ENCODE measurements at regions not wholly inside any gene's neighbourhood (a gene's known extent, or its start where the extent isn't known, plus 50 kb on each side); places are given as distances from the start of the nearest gene placed in this dataset.

GRCh38 chr9:89843074-89843473 is 238.3 kb downstream of the GADD45G start:
- POLR2A ChIA-PET = no interaction called here
- no peaks in the 10 kb centered on the region for H3K4me1 ChIP-seq (ENCODE audit: control insufficient read depth in 1 of 2, insufficient read depth in 2 of 2, low read length in 2 of 2)
- H3K27ac ChIP-seq (ENCODE audit: low read depth, low read length) = no peak overlapping the region
- CTCF ChIA-PET = no interaction called here
- DNase-seq (ENCODE audit: low read depth, low spot score) = no peak
- H3K4me3 ChIP-seq (replicated peaks in 1 of 2; ENCODE audit: low read depth in 1 of 2, low read length in 2 of 2) = no peak overlapping the region
- no peaks in the 10 kb centered on the region for H3K79me2 ChIP-seq (ENCODE audit: insufficient read depth, low read length)
- H3K4me2 ChIP-seq (ENCODE audit: low read length) = no peak overlapping the region
- no peaks in the 10 kb centered on the region for H3K9me2 ChIP-seq (ENCODE audit: insufficient read depth)
- peaks cover 3% of the 10 kb centered on the region for H3K27me3 ChIP-seq (ENCODE audit: insufficient read depth, low read length)
- TF ChIP-seq MAX (IDR thresholded peaks at IDR 0.05) = no peak
- no peak for TF ChIP-seq ZBTB33 (IDR thresholded peaks at IDR 0.05; ENCODE audit: extremely low read depth, insufficient replicate concordance, low read length)
- TF ChIP-seq ZFX (IDR thresholded peaks at IDR 0.05) = no peak
- no peak for TF ChIP-seq EZH2phosphoT487 (IDR thresholded peaks at IDR 0.05; ENCODE audit: borderline replicate concordance)
- no peak for TF ChIP-seq ZNF274 (IDR thresholded peaks at IDR 0.05; ENCODE audit: low read depth, low read length)
- TF ChIP-seq CTCF (IDR thresholded peaks at IDR 0.05 in 2 of 3, conservative IDR thresholded peaks at IDR 0.05 in 1 of 3; ENCODE audit: borderline replicate concordance in 1 of 3, insufficient read depth in 1 of 3, low read depth in 2 of 3, low read length in 2 of 3) = no peak
- TF ChIP-seq CBX3 (IDR thresholded peaks at IDR 0.05; ENCODE audit: low read depth) = no peak
- TF ChIP-seq REST (IDR thresholded peaks at IDR 0.05; ENCODE audit: low read depth) = no peak
- no peak for TF ChIP-seq POLR2AphosphoS5 (IDR thresholded peaks at IDR 0.05; ENCODE audit: low read depth, low read length)
- TF ChIP-seq RAD21 (IDR thresholded peaks at IDR 0.05; ENCODE audit: low read depth) = no peak
- TF ChIP-seq POLR2A (IDR thresholded peaks at IDR 0.05; ENCODE audit: borderline replicate concordance, extremely low read depth, insufficient read depth, insufficient read length) = no peak
- no peak for TF ChIP-seq TCF7L2 (IDR thresholded peaks at IDR 0.05; ENCODE audit: borderline replicate concordance, extremely low read depth, insufficient read depth, insufficient read length)
- RAD21 ChIA-PET (ENCODE audit: low non-redundant PET in 1 of 2, low total read pairs in 2 of 2, uncharacterized antibody in 2 of 2, unreplicated experiment in 2 of 2) = no interaction called here
- ATAC-seq = no peak
- H3K9me3 ChIP-seq (ENCODE audit: control insufficient read depth in 1 of 2, insufficient read depth in 1 of 2, low read depth in 1 of 2, low read length in 2 of 2) = no peaks in the 10 kb centered on the region
- intact Hi-C loops (cut with micrococcal nuclease) = no loop called here
- H3K36me3 ChIP-seq (ENCODE audit: control insufficient read depth in 1 of 2, insufficient read depth in 2 of 2, low read length in 2 of 2) = no peaks in the 10 kb centered on the region
- H2AFZ ChIP-seq (ENCODE audit: low read depth, low read length, poor library complexity, severe bottlenecking) = no peak overlapping the region
- no TSS peak for BruUV-seq (replicated peaks)
- no peaks in the 10 kb centered on the region for H4K20me1 ChIP-seq (ENCODE audit: insufficient read depth)
- H3K9ac ChIP-seq (ENCODE audit: low read length) = no peak overlapping the region
